Neural cell (in vitro differentiated cells): ENCODE measurements at regions not wholly inside any gene's neighbourhood (a gene's known extent, or its start where the extent isn't known, plus 50 kb on each side); places are given as distances from the start of the nearest gene placed in this dataset.

ENCODE experiments used
- H2AFZ ChIP-seq: fragments of 200-600, 300-800 bp; sonication (generic), shearing (Covaris generic); 2 replicates; pipeline ENCODE4 v1.6.0; 2014; ENCODE audit warnings: low read depth, mild to moderate bottlenecking, antibody characterized with exemption, low read length, moderate library complexity
- H3F3A ChIP-seq: fragments of 200-600 bp; shearing (Covaris generic); 2 replicates; pipeline ENCODE4 v1.6.1; 2016; ENCODE audit warnings: mild to moderate bottlenecking, moderate library complexity, mixed read lengths, antibody characterized with exemption, low read length; ENCODE audit not compliant: insufficient read depth, poor library complexity, severe bottlenecking
- H3K27ac ChIP-seq: fragments of 200-600, 300-800 bp; sonication (generic), shearing (Covaris generic); 2 replicates; pipeline ENCODE4 v1.5.1; 2014; ENCODE audit warnings: mild to moderate bottlenecking, low read length, moderate library complexity
- H3K27me3 ChIP-seq: fragments of 300-800, 200-600 bp; sonication (generic), shearing (Covaris generic); 2 replicates; pipeline ENCODE4 v1.6.0; 2014; ENCODE audit warnings: mild to moderate bottlenecking, low read depth, low read length, moderate library complexity; ENCODE audit not compliant: insufficient read depth
- H3K36me3 ChIP-seq: fragments of 300-800, 200-600 bp; sonication (generic), shearing (Covaris generic); 2 replicates; pipeline ENCODE4 v1.5.1; 2014; ENCODE audit warnings: mild to moderate bottlenecking, antibody characterized with exemption, low read length, moderate library complexity; ENCODE audit not compliant: insufficient read depth
- H3K4me2 ChIP-seq: fragments of 300-800, 200-600 bp; sonication (generic), shearing (Covaris generic); 2 replicates; pipeline ENCODE4 v1.6.0; 2014; ENCODE audit warnings: mild to moderate bottlenecking, low read length
- H3K4me3 ChIP-seq: fragments of 300-800, 200-600 bp; sonication (generic), shearing (Covaris generic); 2 replicates; pipeline ENCODE4 v1.5.1; 2014; ENCODE audit warnings: mild to moderate bottlenecking, low read length, moderate library complexity
- H3K79me2 ChIP-seq: fragments of 200-600 bp; shearing (Covaris generic); replicated peaks from 2 replicates; pipeline ENCODE4 v1.6.0; 2014; ENCODE audit warnings: mild to moderate bottlenecking, low read length, moderate library complexity; ENCODE audit not compliant: insufficient read depth
- H3K9ac ChIP-seq: fragments of 300-800, 200-600 bp; sonication (generic), shearing (Covaris generic); 2 replicates; pipeline ENCODE4 v1.6.1; 2016; ENCODE audit warnings: mild to moderate bottlenecking, low read length, mixed read lengths
- H3K9me2 ChIP-seq: fragments of 200-600 bp; shearing (Covaris generic); 2 replicates; pipeline ENCODE4 v1.6.1; 2016; ENCODE audit warnings: mild to moderate bottlenecking, low read length, mixed read lengths; ENCODE audit not compliant: insufficient read depth
- H3K9me3 ChIP-seq: fragments of 200-600, 300-800 bp; sonication (generic), shearing (Covaris generic); 2 replicates; pipeline ENCODE4 v1.6.1; 2016; ENCODE audit warnings: mild to moderate bottlenecking, mixed run types, low read length, moderate library complexity, mixed read lengths
- H4K20me1 ChIP-seq: fragments of 200-600 bp; shearing (Covaris generic); 2 replicates; pipeline ENCODE4 v1.6.1; 2016; ENCODE audit warnings: mild to moderate bottlenecking, mixed run types; ENCODE audit not compliant: insufficient read depth
- CTCF ChIP-seq: fragments of 450-650 bp; IDR thresholded peaks from 2 replicates; pipeline ENCODE4 v1.5.1; 2014; ENCODE audit warnings: antibody characterized with exemption, mild to moderate bottlenecking, moderate library complexity; ENCODE audit not compliant: poor library complexity, severe bottlenecking
- EP300 ChIP-seq: fragments of 450-650 bp; conservative IDR thresholded peaks from 2 replicates; pipeline ENCODE4 v1.6.1; 2014; ENCODE audit warnings: antibody characterized with exemption, mild to moderate bottlenecking, moderate library complexity; ENCODE audit not compliant: poor library complexity, severe bottlenecking
- EZH2 ChIP-seq: fragments of 200-600, 300-800 bp; shearing (Covaris generic), sonication (generic); IDR thresholded peaks from 2 replicates; pipeline ENCODE4 v1.6.1; 2014; ENCODE audit warnings: antibody characterized with exemption, low read length, borderline replicate concordance, mild to moderate bottlenecking; ENCODE audit not compliant: insufficient read depth, poor library complexity, severe bottlenecking
- MXI1 ChIP-seq: fragments of 450-650 bp; conservative IDR thresholded peaks from 2 replicates; pipeline ENCODE4 v1.6.1; 2014; ENCODE audit warnings: antibody characterized with exemption, mild to moderate bottlenecking; ENCODE audit not compliant: poor library complexity, severe bottlenecking
- POLR2AphosphoS5 ChIP-seq: IDR thresholded peaks from 2 replicates; pipeline ENCODE4 v1.6.1; 2012
- RAD21 ChIP-seq: fragments of 450-650 bp; conservative IDR thresholded peaks from 2 replicates; pipeline ENCODE4 v1.6.1; 2014; ENCODE audit warnings: antibody characterized with exemption, mild to moderate bottlenecking, moderate library complexity
- REST ChIP-seq: IDR thresholded peaks from 2 replicates; pipeline ENCODE4 v1.6.1; 2012; ENCODE audit warnings: borderline replicate concordance
- SMC3 ChIP-seq: fragments of 450-650 bp; conservative IDR thresholded peaks from 2 replicates; pipeline ENCODE4 v1.6.1; 2014; ENCODE audit warnings: antibody characterized with exemption, mild to moderate bottlenecking, moderate library complexity; ENCODE audit not compliant: poor library complexity
- TAF1 ChIP-seq: IDR thresholded peaks from 2 replicates; pipeline ENCODE4 v1.6.1; 2012; ENCODE audit warnings: low read depth

GRCh38 chr14:65278589-65278988 is 133.9 kb upstream of the FUT8 start:
- H3F3A ChIP-seq: no peaks in the 10 kb centered on the region
- H3K27me3 ChIP-seq: no peaks in the 10 kb centered on the region
- no peaks in the 10 kb centered on the region for H3K79me2 ChIP-seq
- no peaks in the 10 kb centered on the region for H4K20me1 ChIP-seq
- H2AFZ ChIP-seq: no peak overlapping the region
- no peaks in the 10 kb centered on the region for H3K9me2 ChIP-seq
- H3K9me3 ChIP-seq: peaks cover 3% of the 10 kb centered on the region
- TF ChIP-seq EP300 (no peak), POLR2AphosphoS5 (no peak), TAF1 (no peak)
- no peak overlapping the region for H3K9ac ChIP-seq
- H3K4me2 ChIP-seq: no peak overlapping the region
- H3K4me3 ChIP-seq: no peak overlapping the region
- no peak overlapping the region for H3K27ac ChIP-seq
- H3K36me3 ChIP-seq: no peaks in the 10 kb centered on the region

GRCh38 chr14:65279510-65279909 is 133.0 kb upstream of the FUT8 start:
- Histone ChIP-seq H3K9ac (no peak overlapping the region), H3K27ac (no peak overlapping the region), H3K4me3 (no peak overlapping the region), H3K27me3 (no peaks in the 10 kb centered on the region), H3K9me2 (no peaks in the 10 kb centered on the region), H4K20me1 (no peaks in the 10 kb centered on the region), H3K36me3 (no peaks in the 10 kb centered on the region), H2AFZ (no peak overlapping the region), H3K4me2 (no peak overlapping the region), H3K79me2 (no peaks in the 10 kb centered on the region), H3K9me3 (peaks cover 3% of the 10 kb centered on the region), H3F3A (no peaks in the 10 kb centered on the region)
- TF ChIP-seq CTCF (no peak), EZH2 (no peak), SMC3 (no peak)

- H3K9me3 ChIP-seq: peaks cover 3% of the 10 kb centered on the region
- no peaks in the 10 kb centered on the region for H3F3A ChIP-seq
These were observed 132.6 kb upstream of the FUT8 start for GRCh38 chr14:65279958-65280357.

More at GRCh38 chr14:65279958-65280357, 132.6 kb upstream of the FUT8 start:
- no peak overlapping the region for H2AFZ ChIP-seq
- H4K20me1 ChIP-seq: no peaks in the 10 kb centered on the region
- no peak overlapping the region for H3K4me2 ChIP-seq
- H3K4me3 ChIP-seq: no peak overlapping the region
- no peak overlapping the region for H3K27ac ChIP-seq
- no peaks in the 10 kb centered on the region for H3K36me3 ChIP-seq
- H3K27me3 ChIP-seq: no peaks in the 10 kb centered on the region
- H3K9ac ChIP-seq: no peak overlapping the region
- no peaks in the 10 kb centered on the region for H3K9me2 ChIP-seq
- no peak for TF ChIP-seq EP300
- no peak for TF ChIP-seq EZH2
- TF ChIP-seq MXI1: no peak
- no peak for TF ChIP-seq RAD21
- no peak for TF ChIP-seq TAF1
- no peak for TF ChIP-seq REST
- no peaks in the 10 kb centered on the region for H3K79me2 ChIP-seq
